GM23248 (cell line): ENCODE measurements at regions not wholly inside any gene's neighbourhood (a gene's known extent, or its start where the extent isn't known, plus 50 kb on each side); places are given as distances from the start of the nearest gene placed in this dataset.
"Not testable (repeated sequence)": the region's sequence is repeated elsewhere in the genome, so short reads cannot be mapped to it uniquely, and the experiment has no call there.

Experiments used
- EZH2 ChIP-seq: fragments of 200-600 bp; sonication (generic); IDR thresholded peaks from 2 replicates; pipeline ENCODE4 v1.6.1; 2018; ENCODE audit warnings: antibody characterized with exemption, mild to moderate bottlenecking; ENCODE audit not compliant: insufficient read depth, poor library complexity, severe bottlenecking
- EZH2phosphoT487 ChIP-seq: fragments of 200-600 bp; sonication (generic); IDR thresholded peaks from 2 replicates; pipeline ENCODE4 v1.6.1; 2018; ENCODE audit warnings: antibody characterized with exemption, moderate library complexity, mild to moderate bottlenecking, low read depth; ENCODE audit not compliant: insufficient read depth

- TF ChIP-seq EZH2, EZH2phosphoT487: not testable (repeated sequence)
Observed at GRCh38 chr7:137107802-137108201, 235.7 kb downstream of the PTN start.
